ENCODE measurements at regions not wholly inside any gene's neighbourhood (a gene's known extent, or its start where the extent isn't known, plus 50 kb on each side); places are given as distances from the start of the nearest gene placed in this dataset.

GRCh38 chr5:13248253-13248652, 696.2 kb downstream of the DNAH5 start:
- H2BK120ac ChIP-seq (ENCODE audit: low read depth, low read length): no peak overlapping the region
- no peak overlapping the region for H3K14ac ChIP-seq (ENCODE audit: low read length in 2 of 2)
- H4K91ac ChIP-seq (ENCODE audit: low read length): no peak overlapping the region
- H3K18ac ChIP-seq (ENCODE audit: low read depth in 1 of 2, low read length in 2 of 2): no peak overlapping the region
- no peaks in the 10 kb centered on the region for H3K36me3 ChIP-seq (ENCODE audit: control insufficient read depth in 1 of 2, insufficient read depth in 2 of 2, low read depth in 1 of 2, low read length in 2 of 2)
- H4K8ac ChIP-seq (ENCODE audit: low read length): no peak overlapping the region
- no peak overlapping the region for H3K4ac ChIP-seq (ENCODE audit: low read depth in 1 of 2, low read length in 2 of 2)
- WGBS: 21% methylated on average over 2 of the region's 3 CpGs
- no peak overlapping the region for H3K23ac ChIP-seq (ENCODE audit: low read length in 2 of 2)
- no peak overlapping the region for H3K4me3 ChIP-seq (ENCODE audit: insufficient read depth in 1 of 2, low read depth in 1 of 2, low read length in 2 of 2)
- H2AK5ac ChIP-seq (ENCODE audit: low read length, severe bottlenecking): no peak overlapping the region
- DNase-seq: no peak
- no peak overlapping the region for H2BK5ac ChIP-seq (ENCODE audit: low read depth, low read length, poor library complexity, severe bottlenecking)
- no peak overlapping the region for H2AFZ ChIP-seq (ENCODE audit: low read depth, low read length)
- no peaks in the 10 kb centered on the region for H3K27me3 ChIP-seq (ENCODE audit: control insufficient read depth in 1 of 2, insufficient read depth in 1 of 2, low read length in 2 of 2)
- H3K9ac ChIP-seq (ENCODE audit: low read length): no peak overlapping the region
- no peaks in the 10 kb centered on the region for H3K9me3 ChIP-seq (ENCODE audit: control insufficient read depth, low read length)
- no peaks in the 10 kb centered on the region for H3K79me1 ChIP-seq (replicated peaks; ENCODE audit: low read length, poor library complexity, severe bottlenecking)
- H3K4me1 ChIP-seq (ENCODE audit: control insufficient read depth, insufficient read depth, low read depth, low read length): no peaks in the 10 kb centered on the region
- H3K4me2 ChIP-seq (ENCODE audit: low read length, poor library complexity, severe bottlenecking): no peak overlapping the region
- no peak overlapping the region for H2BK15ac ChIP-seq (ENCODE audit: low read depth, poor library complexity, severe bottlenecking)
- no peak overlapping the region for H3K27ac ChIP-seq (ENCODE audit: low read length, poor library complexity, severe bottlenecking)
- H2BK12ac ChIP-seq (ENCODE audit: low read length in 2 of 2): no peak overlapping the region

GRCh38 chr5:13246053-13246452, 698.4 kb downstream of the DNAH5 start:
- no peak overlapping the region for H3K4ac ChIP-seq (ENCODE audit: low read depth in 1 of 2, low read length in 2 of 2)
- no peak overlapping the region for H2BK15ac ChIP-seq (ENCODE audit: low read depth, poor library complexity, severe bottlenecking)
- H2AFZ ChIP-seq (ENCODE audit: low read depth, low read length): no peak overlapping the region
- no peak overlapping the region for H4K91ac ChIP-seq (ENCODE audit: low read length)
- H3K4me2 ChIP-seq (ENCODE audit: low read length, poor library complexity, severe bottlenecking): no peak overlapping the region
- no peak overlapping the region for H3K27ac ChIP-seq (ENCODE audit: low read length, poor library complexity, severe bottlenecking)
- no peak overlapping the region for H3K14ac ChIP-seq (ENCODE audit: low read length in 2 of 2)
- no peak overlapping the region for H2AK5ac ChIP-seq (ENCODE audit: low read length, severe bottlenecking)
- H3K4me1 ChIP-seq (ENCODE audit: control insufficient read depth, insufficient read depth, low read depth, low read length): no peaks in the 10 kb centered on the region
- H4K8ac ChIP-seq (ENCODE audit: low read length): no peak overlapping the region
- H2BK120ac ChIP-seq (ENCODE audit: low read depth, low read length): no peak overlapping the region
- H3K79me1 ChIP-seq (replicated peaks; ENCODE audit: low read length, poor library complexity, severe bottlenecking): no peaks in the 10 kb centered on the region
- no peak overlapping the region for H2BK5ac ChIP-seq (ENCODE audit: low read depth, low read length, poor library complexity, severe bottlenecking)
- no peak overlapping the region for H3K9ac ChIP-seq (ENCODE audit: low read length)
- H3K18ac ChIP-seq (ENCODE audit: low read depth in 1 of 2, low read length in 2 of 2): no peak overlapping the region
- no peaks in the 10 kb centered on the region for H3K27me3 ChIP-seq (ENCODE audit: control insufficient read depth in 1 of 2, insufficient read depth in 1 of 2, low read length in 2 of 2)
- H3K9me3 ChIP-seq (ENCODE audit: control insufficient read depth, low read length): no peaks in the 10 kb centered on the region
- H3K23ac ChIP-seq (ENCODE audit: low read length in 2 of 2): no peak overlapping the region
- no peak for DNase-seq
- H3K4me3 ChIP-seq (ENCODE audit: insufficient read depth in 1 of 2, low read depth in 1 of 2, low read length in 2 of 2): no peak overlapping the region
- no peak overlapping the region for H2BK12ac ChIP-seq (ENCODE audit: low read length in 2 of 2)
- 84% methylated on average over 5 of the region's 5 CpGs for WGBS
- no peaks in the 10 kb centered on the region for H3K36me3 ChIP-seq (ENCODE audit: control insufficient read depth in 1 of 2, insufficient read depth in 2 of 2, low read depth in 1 of 2, low read length in 2 of 2)

GRCh38 chr5:13244151-13244550, 700.3 kb downstream of the DNAH5 start:
- whole genome bisulfite sequencing: 86% methylated on average over 20 of the region's 20 CpGs
- Histone ChIP-seq H3K27me3 (ENCODE audit: control insufficient read depth in 1 of 2, insufficient read depth in 1 of 2, low read length in 2 of 2) (no peaks in the 10 kb centered on the region), H2BK12ac (ENCODE audit: low read length in 2 of 2) (no peak overlapping the region), H2AFZ (ENCODE audit: low read depth, low read length) (no peak overlapping the region), H3K4me2 (ENCODE audit: low read length, poor library complexity, severe bottlenecking) (no peak overlapping the region), H3K4me1 (ENCODE audit: control insufficient read depth, insufficient read depth, low read depth, low read length) (no peaks in the 10 kb centered on the region), H2BK5ac (ENCODE audit: low read depth, low read length, poor library complexity, severe bottlenecking) (no peak overlapping the region), H4K8ac (ENCODE audit: low read length) (no peak overlapping the region), H3K9ac (ENCODE audit: low read length) (no peak overlapping the region), H3K27ac (ENCODE audit: low read length, poor library complexity, severe bottlenecking) (no peak overlapping the region), H3K14ac (ENCODE audit: low read length in 2 of 2) (no peak overlapping the region), H2BK15ac (ENCODE audit: low read depth, poor library complexity, severe bottlenecking) (no peak overlapping the region), H4K91ac (ENCODE audit: low read length) (no peak overlapping the region), H2AK5ac (ENCODE audit: low read length, severe bottlenecking) (no peak overlapping the region), H3K4me3 (ENCODE audit: insufficient read depth in 1 of 2, low read depth in 1 of 2, low read length in 2 of 2) (no peak overlapping the region), H3K4ac (ENCODE audit: low read depth in 1 of 2, low read length in 2 of 2) (no peak overlapping the region), H3K79me1 (replicated peaks; ENCODE audit: low read length, poor library complexity, severe bottlenecking) (no peaks in the 10 kb centered on the region), H2BK120ac (ENCODE audit: low read depth, low read length) (no peak overlapping the region), H3K18ac (ENCODE audit: low read depth in 1 of 2, low read length in 2 of 2) (no peak overlapping the region), H3K36me3 (ENCODE audit: control insufficient read depth in 1 of 2, insufficient read depth in 2 of 2, low read depth in 1 of 2, low read length in 2 of 2) (no peaks in the 10 kb centered on the region), H3K9me3 (ENCODE audit: control insufficient read depth, low read length) (no peaks in the 10 kb centered on the region), H3K23ac (ENCODE audit: low read length in 2 of 2) (no peak overlapping the region)
- DNase-seq: no peak

GRCh38 chr5:13227513-13227912, 717.0 kb downstream of the DNAH5 start:
- Histone ChIP-seq H3K9me3 (ENCODE audit: control insufficient read depth, low read length) (peaks cover 7% of the 10 kb centered on the region), H3K9ac (ENCODE audit: low read length) (no peak overlapping the region), H3K4me3 (ENCODE audit: insufficient read depth in 1 of 2, low read depth in 1 of 2, low read length in 2 of 2) (no peak overlapping the region), H2BK12ac (ENCODE audit: low read length in 2 of 2) (no peak overlapping the region), H2AK5ac (ENCODE audit: low read length, severe bottlenecking) (no peak overlapping the region), H2BK5ac (ENCODE audit: low read depth, low read length, poor library complexity, severe bottlenecking) (no peak overlapping the region), H2BK120ac (ENCODE audit: low read depth, low read length) (no peak overlapping the region), H3K27ac (ENCODE audit: low read length, poor library complexity, severe bottlenecking) (no peak overlapping the region), H3K4ac (ENCODE audit: low read depth in 1 of 2, low read length in 2 of 2) (no peak overlapping the region), H3K4me1 (ENCODE audit: control insufficient read depth, insufficient read depth, low read depth, low read length) (no peaks in the 10 kb centered on the region), H2BK15ac (ENCODE audit: low read depth, poor library complexity, severe bottlenecking) (no peak overlapping the region), H3K18ac (ENCODE audit: low read depth in 1 of 2, low read length in 2 of 2) (no peak overlapping the region), H4K91ac (ENCODE audit: low read length) (no peak overlapping the region), H3K23ac (ENCODE audit: low read length in 2 of 2) (no peak overlapping the region), H3K79me1 (replicated peaks; ENCODE audit: low read length, poor library complexity, severe bottlenecking) (no peaks in the 10 kb centered on the region), H3K36me3 (ENCODE audit: control insufficient read depth in 1 of 2, insufficient read depth in 2 of 2, low read depth in 1 of 2, low read length in 2 of 2) (no peaks in the 10 kb centered on the region), H2AFZ (ENCODE audit: low read depth, low read length) (no peak overlapping the region), H3K14ac (ENCODE audit: low read length in 2 of 2) (no peak overlapping the region), H3K4me2 (ENCODE audit: low read length, poor library complexity, severe bottlenecking) (no peak overlapping the region), H3K27me3 (ENCODE audit: control insufficient read depth in 1 of 2, insufficient read depth in 1 of 2, low read length in 2 of 2) (no peaks in the 10 kb centered on the region), H4K8ac (ENCODE audit: low read length) (no peak overlapping the region)
- 0% methylated on average over 1 of the region's 1 CpG for WGBS
- no peak for DNase-seq

Measured in mesenchymal stem cell (in vitro differentiated cells and primary cell).